HG02885 (cell line): ENCODE measurements at regions not wholly inside any gene's neighbourhood (a gene's known extent, or its start where the extent isn't known, plus 50 kb on each side); places are given as distances from the start of the nearest gene placed in this dataset.

Experiments used
- ATAC-seq: cut with Tn5 transposase; IDR thresholded peaks from one replicate; pipeline ENCODE4 v1.9.1; 2021; ENCODE audit warnings: mild to moderate bottlenecking; ENCODE audit not compliant: unreplicated experiment, poor library complexity

DNA sequence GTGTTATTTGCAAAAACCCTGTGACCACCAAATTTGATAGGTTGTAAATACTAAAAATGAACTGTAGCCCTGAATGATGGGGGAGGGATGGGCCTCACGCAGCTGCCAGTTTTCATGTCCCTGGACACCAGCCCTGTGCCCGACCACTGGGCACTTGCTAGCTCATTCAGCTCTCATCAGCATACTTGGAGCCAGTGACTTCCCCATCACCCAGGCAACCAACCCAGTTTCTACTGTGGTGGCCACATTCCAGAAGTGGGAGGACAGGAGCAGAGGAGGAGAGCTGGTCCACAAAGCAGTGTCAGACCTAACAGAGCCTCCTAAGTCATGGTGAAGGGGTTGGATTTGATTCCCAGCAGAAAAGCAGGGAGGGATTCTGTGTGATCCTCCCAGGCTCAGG lies 128.2 kb downstream of the CPEB2 start:
- ATAC-seq = no peak

DNA sequence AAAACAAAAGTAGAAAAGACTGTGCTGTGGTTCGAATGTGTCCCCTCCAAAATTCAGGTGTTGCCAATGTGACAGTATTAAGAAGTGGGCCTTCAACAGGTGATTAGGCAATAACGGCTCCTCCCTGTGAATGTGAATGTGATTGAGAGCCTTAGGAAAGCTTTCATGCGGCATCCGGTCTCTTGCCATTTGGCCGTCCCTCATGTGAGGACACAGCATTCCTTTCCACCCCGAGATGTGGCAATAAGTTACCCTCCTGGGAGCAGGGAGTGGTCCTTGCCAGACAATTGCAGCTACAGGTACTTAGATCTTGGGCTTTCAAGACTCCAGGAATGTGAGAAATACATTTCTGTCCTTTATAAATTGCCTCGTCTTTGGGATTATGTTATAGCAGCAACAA lies 129.3 kb downstream of the CPEB2 start:
- ATAC-seq = no peak

DNA sequence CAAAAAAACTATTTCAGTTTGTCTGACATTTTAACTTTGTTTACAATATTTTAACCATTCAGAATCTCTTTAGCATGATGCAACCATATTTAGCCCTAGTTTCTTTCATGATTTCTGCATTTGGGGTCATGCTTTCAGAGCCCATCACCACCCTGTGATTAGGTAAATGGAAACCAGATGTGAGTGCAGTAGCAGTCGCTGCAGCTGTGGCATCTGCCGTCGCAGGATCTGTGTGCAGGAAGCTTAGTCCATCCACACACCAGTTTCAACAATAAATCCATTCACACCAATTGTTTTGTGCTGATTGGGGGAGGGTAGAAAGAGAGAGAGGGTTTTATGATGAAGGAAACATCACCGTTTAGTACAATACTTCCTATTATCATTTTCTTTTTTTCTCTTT lies 130.5 kb downstream of the CPEB2 start:
- ATAC-seq = no peak

DNA sequence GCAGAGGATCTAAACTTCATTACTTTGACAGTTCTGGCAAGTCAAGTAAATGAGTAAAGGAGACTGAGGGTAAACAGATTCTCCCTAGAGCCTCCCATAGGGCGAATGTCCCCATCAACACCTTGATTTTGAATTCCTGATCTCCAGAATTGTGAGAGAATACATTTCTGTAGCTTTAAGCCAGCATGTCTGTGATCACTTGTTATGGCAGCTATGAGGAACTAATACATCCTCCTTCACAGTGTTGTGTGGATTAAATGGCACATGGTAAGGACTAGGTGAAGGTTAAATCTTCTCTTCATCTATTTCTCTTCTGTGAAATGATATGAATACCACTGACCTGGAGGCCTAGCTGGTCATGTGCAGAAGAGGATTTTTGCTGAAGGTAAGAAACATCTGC lies 137.3 kb downstream of the CPEB2 start:
- no peak for ATAC-seq

DNA sequence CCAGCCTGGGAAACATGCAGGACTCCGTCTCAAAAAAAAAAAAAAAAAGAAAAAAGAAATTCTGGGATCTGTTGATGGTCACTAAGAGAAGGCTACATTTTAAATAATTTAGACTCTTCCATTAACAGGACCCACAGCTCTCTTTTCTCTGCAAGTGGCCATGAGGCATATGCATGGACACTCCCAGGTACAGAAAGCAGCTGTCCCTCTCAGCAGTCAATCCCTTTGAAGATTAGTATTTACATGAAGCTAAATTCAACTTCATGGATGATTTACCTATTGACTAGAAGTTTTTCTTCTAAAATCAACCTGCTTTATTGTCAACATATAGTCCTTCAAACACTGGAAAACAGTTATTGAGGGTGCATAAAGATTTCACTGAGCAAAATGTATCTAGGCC lies 139.9 kb downstream of the CPEB2 start:
- no peak for ATAC-seq

DNA sequence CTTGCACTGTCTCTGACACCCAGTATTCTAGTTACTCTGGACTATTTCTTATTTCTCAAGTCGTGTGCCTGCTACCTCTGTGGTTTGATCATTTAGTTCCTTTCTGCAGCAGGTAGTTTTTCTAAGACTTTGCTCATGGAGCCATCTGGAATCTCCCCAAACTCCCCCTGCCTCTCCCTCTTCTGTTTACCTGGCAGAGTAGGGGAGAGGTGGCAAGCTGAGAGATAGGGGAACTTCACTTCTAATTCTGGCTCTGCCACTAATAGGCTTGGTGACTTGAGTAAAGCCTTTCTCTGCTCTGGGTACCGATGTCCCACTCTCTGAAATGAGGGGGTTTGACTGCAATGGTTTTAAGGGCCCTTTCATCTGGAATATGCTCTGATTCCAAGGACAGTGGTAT lies 141.3 kb downstream of the CPEB2 start:
- peak; percentile 49 for ATAC-seq

DNA sequence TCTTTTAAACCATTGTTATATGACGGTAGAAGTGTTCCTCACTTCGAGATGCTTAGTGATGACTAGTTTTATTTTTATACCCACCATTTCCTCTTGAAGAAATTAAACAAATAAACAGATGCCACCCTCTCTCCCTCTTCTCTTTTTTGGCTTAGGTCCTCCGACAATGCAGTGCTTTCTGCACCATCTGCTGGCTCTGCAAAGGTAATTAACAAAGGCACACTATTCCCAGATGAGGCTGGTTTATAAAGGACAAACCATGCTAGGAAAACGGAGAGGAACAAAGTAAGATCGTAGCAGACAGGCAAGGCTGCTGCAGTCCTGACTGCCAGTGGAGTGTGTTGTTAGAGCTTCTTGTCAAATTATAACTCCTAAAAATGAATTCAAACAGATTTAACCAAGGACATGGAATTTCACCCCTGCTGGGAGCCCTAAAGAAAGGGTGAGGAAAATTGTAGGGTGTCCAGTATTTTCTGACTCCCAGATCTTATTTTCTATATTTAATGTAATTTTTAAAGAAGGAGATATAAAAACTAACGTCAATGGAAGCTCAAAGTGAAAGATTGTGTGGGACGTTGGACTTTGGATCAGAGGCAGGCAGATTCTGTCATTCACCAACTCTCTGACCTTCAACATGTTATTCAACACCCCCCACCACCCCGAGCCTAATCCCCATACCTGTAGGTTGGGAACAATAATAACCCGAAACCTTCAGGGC lies 142.1 kb downstream of the CPEB2 start:
- no peak for ATAC-seq

DNA sequence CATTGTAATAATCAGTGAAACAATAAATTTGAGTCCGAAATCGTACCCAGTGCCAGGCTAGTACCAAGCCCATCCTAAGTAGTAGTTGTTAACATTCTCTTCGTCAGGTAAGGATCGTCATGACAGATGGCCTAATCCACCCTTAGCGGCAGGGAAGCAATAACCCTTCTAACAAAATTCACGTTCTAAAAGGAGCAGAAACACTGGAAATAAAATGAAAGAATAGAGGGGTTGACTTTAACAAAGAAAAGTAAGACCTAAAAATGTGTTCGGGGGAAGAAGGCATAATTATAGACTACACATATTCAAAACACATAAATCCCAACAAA lies 142.7 kb downstream of the CPEB2 start:
- ATAC-seq = no peak

DNA sequence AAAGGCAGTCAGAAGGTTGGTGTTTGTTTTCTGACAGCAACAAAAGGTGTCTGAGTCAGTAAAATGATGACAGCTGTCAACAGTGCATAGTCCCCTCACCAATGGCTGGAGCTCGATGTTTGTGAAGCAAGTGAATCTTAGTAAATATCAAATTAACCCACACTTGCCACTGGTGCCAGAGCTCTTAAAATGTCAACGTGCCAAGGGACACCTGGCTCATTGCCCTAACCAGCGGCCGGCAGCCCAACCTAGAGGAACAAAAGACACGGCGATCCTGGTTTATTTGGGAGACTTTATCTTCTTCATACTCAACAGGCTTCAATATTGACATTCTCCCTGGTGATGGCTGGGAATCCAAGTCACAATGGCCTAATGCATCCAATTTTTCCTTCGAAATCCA lies 143.4 kb downstream of the CPEB2 start:
- ATAC-seq = no peak

DNA sequence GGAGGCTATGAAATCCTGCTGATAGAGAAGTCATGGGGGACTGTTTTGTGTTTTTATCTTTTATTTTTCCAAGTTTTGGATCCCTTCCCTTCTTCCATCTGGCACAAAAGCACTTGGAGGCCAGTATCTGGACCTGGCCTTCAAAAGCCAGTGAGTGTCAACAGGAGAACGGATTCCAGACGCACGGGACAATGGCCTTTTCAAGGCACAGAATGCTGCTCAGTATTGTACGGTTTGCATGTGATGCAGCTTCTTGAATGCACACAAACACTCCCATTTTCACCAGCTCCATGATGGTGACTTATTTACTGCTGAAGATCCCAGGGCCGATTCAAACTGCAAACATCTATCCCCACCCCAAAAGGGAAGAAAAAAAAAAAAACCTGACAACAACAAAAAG lies 145.4 kb downstream of the CPEB2 start:
- no peak for ATAC-seq

DNA sequence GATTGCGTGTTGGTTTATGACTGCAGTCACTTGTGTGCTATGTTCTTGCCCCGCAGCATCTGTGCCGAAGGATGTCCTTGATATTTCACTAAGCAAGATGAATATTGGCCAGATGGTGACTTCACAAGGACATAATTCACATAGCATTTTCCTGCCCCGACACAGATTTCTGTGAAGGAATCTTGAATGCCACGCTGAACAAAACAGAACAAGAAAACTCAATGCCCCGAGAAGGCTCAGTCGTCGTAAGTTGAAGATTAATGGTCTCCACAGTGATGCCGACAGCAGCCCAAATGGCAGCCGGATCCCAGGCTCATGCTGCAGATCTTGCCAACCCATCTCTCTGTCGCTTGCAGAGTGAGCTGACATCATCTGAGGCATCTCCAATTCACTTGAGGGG lies 145.9 kb downstream of the CPEB2 start:
- ATAC-seq = no peak

DNA sequence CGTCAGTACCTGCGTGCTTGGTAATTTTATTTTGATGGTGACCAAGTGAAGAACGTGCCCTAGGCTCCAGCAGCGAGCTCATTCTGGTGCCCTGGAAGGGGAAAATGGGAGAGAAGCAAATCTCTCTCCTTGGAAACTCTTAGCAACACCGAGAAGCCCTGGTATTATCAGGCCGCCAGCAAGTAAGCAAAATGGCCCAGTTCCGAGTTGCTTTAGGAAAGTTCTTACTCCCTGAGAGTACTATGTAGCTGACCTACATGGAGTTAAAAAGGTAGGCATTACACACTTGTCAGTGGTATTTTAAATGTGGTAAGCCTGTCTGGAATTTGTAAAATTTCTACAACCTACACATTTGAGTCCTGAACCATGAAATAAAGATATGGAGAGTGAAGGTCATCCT lies 146.4 kb downstream of the CPEB2 start:
- ATAC-seq = no peak

DNA sequence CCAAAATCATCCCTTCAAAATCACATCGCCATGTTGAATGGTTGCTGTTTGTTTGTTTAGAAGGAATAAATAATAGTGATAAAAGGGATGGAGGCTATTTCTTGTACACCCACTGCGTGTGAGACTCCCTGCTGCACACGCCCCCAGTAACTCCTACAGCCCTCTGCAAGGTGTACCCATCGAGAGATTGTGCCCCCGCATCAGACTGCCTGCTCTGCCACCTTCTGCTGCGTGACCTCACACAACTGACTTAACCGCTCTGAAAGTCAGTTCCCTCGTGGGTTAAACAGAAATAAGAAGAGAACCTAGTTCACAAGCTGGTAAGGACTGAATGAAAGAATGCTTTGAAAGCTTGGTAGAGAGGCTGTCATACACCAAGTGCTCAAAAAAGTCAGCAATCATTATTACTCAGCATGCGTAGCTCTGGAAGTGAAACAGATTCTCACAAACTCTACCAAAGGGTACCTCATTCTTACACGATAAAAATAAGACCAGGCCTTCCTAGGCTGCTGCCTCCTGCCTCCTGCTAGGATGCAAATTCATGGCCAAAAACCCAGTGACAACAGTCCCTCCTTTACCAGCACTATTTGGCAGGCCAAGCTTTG lies 147.1 kb downstream of the CPEB2 start:
- peak; percentile 76 for ATAC-seq

DNA sequence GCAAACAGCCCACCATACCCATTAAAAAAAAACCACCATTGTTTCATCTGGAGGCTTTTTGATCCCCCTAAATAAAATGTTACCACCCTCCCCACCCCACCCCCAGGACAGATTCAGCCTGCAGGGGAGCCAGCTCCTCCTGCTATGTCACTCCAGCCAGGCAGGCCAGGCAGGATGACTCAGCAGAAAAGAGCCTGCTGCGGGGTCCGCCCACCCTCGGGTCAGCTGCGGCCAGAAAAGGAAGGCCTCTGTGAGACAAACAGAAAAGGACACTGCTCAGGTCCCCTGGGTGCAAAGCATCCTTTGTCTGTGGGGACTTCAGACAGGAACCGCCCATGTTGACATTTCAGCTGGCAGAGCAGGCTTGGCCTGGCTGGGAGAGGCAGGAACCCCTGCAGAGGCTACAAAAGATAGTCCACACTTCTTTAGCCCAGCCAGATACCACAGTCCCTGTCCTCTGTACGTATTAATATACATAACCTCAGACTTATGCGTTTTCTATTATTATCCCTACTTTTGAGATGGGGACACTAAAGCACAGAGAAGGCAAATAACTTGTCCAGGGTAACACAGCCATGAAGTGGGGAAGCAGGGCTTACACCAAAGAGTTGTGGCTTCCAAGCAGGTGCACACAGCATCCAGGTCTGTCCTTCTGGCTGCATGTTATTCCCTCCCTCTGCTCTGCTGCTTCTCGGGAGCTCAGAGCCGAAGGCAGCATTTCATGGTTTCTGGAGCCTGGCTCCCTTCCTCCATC lies 147.7 kb downstream of the CPEB2 start:
- peak; percentile 87 for ATAC-seq

DNA sequence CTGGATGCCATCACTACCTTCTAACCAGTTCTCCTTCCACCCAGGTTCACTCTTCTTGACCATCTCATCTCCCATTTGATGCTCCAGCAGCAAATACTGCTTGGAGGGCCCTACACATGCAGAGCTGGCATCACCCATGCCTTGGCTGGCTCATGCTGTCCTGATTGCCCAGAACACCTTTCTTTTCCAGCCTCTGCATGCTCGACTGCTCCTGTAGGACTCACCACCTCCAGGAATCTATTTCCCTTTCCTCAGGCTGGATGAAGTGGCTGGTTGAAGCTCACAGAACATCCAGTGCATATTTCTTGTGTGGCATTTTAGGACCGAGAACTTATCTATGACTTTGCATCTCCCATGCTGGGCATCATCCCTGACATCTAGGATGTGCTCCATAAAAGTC lies 148.3 kb downstream of the CPEB2 start:
- no peak for ATAC-seq

DNA sequence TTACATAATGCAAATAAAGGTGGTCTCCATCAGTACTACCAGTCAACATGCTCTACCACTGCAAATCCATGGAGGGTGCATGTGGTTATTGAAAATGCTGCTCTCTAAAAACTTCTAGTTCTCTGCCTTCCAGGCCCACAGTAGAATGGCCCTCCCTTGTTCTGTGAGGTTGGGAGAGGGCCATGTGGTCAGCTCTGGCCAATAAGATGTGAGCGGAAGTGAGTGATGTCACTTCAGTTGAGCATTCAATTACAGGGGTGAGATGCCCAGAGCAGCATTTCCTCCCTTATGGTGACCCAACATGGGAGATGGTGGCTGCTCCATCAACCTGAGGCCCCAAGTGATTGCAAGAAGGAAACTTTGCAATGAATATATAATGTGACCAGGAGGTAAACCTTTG lies 148.8 kb downstream of the CPEB2 start:
- ATAC-seq = no peak

DNA sequence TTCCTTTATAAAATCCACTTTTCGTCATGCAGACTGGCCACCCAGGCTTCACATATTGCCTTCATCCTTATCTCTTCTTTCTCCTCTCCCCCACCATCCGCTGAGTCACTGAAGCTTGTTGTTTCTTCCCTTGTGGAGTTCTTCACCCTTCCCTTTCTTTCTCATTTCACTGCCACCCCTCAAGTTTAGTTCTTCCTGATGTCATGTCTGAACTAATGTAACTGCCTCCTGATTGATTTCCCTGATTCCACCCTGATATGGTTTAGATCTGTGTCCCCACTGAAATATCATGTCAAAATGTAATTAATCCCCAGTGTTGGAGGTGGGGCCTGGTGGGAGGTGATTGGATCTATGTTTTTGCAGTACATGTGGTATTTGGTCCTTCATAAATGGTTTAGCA lies 151.4 kb downstream of the CPEB2 start:
- ATAC-seq = no peak

DNA sequence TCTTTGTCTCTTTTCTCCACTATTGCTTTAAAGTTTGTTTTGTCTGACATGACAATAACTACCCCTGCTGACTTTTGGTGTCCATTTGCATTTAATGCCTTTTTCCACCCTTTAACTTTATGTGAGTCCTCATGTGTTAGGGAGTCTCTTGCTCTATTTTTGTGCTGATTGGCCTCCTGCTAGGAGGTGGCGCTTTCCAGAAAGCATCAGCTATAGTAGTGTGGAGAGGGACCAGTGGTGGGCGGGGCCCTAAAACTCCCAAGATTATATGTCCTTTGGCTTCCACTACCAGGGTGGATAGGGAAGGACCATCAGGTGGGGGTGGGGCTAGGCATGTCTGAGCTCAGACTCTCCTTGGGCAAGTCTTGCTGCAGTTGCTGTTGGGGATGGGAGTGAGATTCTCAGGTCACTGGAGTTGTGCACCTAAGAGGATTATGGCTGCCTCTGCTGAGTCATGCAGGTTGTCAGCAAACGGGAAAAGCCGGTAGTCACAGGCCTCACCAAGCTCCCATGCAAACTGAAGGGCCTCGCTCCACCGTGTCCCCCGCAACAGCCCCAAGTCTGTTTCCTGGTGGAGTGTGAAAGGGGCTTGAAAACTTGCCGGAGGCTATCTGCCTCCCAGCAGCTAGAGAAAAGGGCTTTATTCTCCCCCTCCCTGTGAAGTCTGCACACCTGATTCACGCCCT lies 156.3 kb downstream of the CPEB2 start:
- no peak for ATAC-seq

DNA sequence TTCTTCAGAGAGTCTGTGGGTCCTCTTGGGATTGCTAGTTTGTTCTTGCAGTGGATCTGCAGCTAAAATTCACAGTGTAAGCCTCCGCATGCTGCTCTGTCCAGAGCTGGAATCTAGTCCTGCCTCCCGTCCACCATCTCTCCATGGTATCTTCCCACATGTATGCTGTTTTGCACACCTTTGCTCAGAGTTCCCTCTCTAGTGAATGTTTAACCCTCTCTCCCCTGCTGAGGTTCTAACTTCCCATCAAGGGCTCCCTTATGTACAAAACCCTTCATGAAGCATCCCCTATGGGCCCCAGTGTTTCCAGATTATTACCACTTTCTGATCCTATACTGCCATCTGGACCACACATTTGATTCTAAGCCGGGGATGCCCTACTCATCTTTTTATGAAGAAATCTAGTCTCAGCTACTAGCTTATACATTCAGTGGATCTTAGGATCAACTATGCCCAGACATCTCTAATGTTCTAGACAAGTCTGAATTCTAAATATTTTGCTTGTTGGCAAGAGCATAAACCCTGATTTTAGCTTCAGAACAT lies 157.3 kb downstream of the CPEB2 start:
- ATAC-seq = no peak

DNA sequence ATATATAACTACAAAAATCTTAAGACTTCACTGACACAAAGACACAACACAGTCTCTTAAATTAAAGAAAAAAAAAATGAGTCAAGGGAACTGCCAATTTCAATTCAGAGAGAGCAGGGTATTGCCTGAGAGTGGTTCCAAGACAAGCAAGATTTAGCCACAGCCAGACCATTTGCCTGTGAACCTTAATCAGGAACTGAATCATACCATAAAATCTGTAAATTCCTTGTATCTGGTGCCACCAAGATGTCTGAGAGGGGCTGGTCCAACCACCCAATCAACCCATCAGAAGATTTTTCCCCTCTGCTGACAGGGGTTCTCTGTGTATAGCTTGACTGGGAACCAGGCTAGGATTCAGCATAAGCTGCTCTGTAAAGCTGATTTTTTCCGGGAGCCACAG lies 159.2 kb downstream of the CPEB2 start:
- no peak for ATAC-seq

DNA sequence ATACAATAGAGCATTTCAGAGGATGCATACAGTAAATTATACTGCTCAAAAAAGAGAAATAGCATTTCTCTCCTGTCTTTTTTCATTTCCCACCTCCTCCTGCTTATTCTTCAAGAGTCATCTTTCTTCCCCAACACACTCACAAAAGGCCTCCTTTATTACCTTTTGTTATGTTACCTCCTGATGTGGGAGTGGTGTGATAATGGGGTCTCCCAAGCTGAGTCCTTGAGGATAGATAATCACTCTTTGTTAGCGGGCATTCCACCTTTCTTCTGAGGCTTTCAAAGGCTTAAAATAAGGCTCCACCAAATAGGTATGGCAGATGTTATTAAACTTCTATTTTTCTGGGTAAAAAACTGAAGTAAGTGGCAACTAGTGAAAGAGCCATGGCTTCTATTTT lies 159.8 kb downstream of the CPEB2 start:
- ATAC-seq = no peak
